ENCODE measurements at regions not wholly inside any gene's neighbourhood (a gene's known extent, or its start where the extent isn't known, plus 50 kb on each side); places are given as distances from the start of the nearest gene placed in this dataset.

GRCh38 chr1:5375481-5375880 lies 616.7 kb downstream of the NPHP4 start:
- no peak overlapping the region for H3K4me3 Mint-ChIP-seq
- peaks cover 20% of the 10 kb centered on the region for H3K9me3 Mint-ChIP-seq
- peaks cover 9% of the 10 kb centered on the region for H3K27me3 Mint-ChIP-seq (ENCODE audit: insufficient read depth)
- intact Hi-C loops (cut with micrococcal nuclease) = no loop called here
- peaks cover 6% of the 10 kb centered on the region for H3K36me3 Mint-ChIP-seq (ENCODE audit: low read depth)
- no peak for DNase-seq (ENCODE audit: low spot score)
- H3K27ac Mint-ChIP-seq = no peak overlapping the region
- peaks cover 17% of the 10 kb centered on the region for H3K4me1 Mint-ChIP-seq (ENCODE audit: low read depth)

GRCh38 chr1:5374192-5374591 lies 618.0 kb downstream of the NPHP4 start:
- intact Hi-C loops (cut with micrococcal nuclease) = no loop called here
- no peak overlapping the region for H3K4me3 Mint-ChIP-seq
- peaks cover 6% of the 10 kb centered on the region for H3K27me3 Mint-ChIP-seq (ENCODE audit: insufficient read depth)
- no peak for DNase-seq (ENCODE audit: low spot score)
- H3K36me3 Mint-ChIP-seq (ENCODE audit: low read depth) = peaks cover 6% of the 10 kb centered on the region
- peaks cover 20% of the 10 kb centered on the region for H3K9me3 Mint-ChIP-seq
- H3K4me1 Mint-ChIP-seq (ENCODE audit: low read depth) = peaks cover 23% of the 10 kb centered on the region
- no peak overlapping the region for H3K27ac Mint-ChIP-seq

GRCh38 chr1:5373281-5373680 lies 618.9 kb downstream of the NPHP4 start:
- H3K27ac Mint-ChIP-seq = no peak overlapping the region
- peaks cover 23% of the 10 kb centered on the region for H3K4me1 Mint-ChIP-seq (ENCODE audit: low read depth)
- H3K27me3 Mint-ChIP-seq (ENCODE audit: insufficient read depth) = peaks cover 4% of the 10 kb centered on the region
- H3K9me3 Mint-ChIP-seq = peaks cover 20% of the 10 kb centered on the region
- no peak for DNase-seq (ENCODE audit: low spot score)
- intact Hi-C loops (cut with micrococcal nuclease) = no loop called here
- peaks cover 6% of the 10 kb centered on the region for H3K36me3 Mint-ChIP-seq (ENCODE audit: low read depth)
- no peak overlapping the region for H3K4me3 Mint-ChIP-seq

GRCh38 chr1:5371270-5371669 lies 621.0 kb downstream of the NPHP4 start:
- no peak for DNase-seq (ENCODE audit: low spot score)
- Mint-ChIP-seq H3K27me3 (ENCODE audit: insufficient read depth) (peaks cover 6% of the 10 kb centered on the region), H3K4me1 (ENCODE audit: low read depth) (peaks cover 23% of the 10 kb centered on the region), H3K4me3 (no peak overlapping the region), H3K9me3 (peaks cover 20% of the 10 kb centered on the region), H3K36me3 (ENCODE audit: low read depth) (peaks cover 6% of the 10 kb centered on the region), H3K27ac (no peak overlapping the region)
- intact Hi-C loops (cut with micrococcal nuclease) = no loop called here

- Mint-ChIP-seq H3K27ac (no peak overlapping the region), H3K4me3 (peak overlapping the region; percentile 6), H3K27me3 (ENCODE audit: insufficient read depth) (peaks cover 10% of the 10 kb centered on the region), H3K9me3 (peaks cover 20% of the 10 kb centered on the region), H3K4me1 (ENCODE audit: low read depth) (peaks cover 23% of the 10 kb centered on the region), H3K36me3 (ENCODE audit: low read depth) (peaks cover 6% of the 10 kb centered on the region)
- intact Hi-C loops (cut with micrococcal nuclease) = no loop called here
- DNase-seq (ENCODE audit: low spot score) = peak; percentile 11
Observed at GRCh38 chr1:5370311-5370710, 621.9 kb downstream of the NPHP4 start.

- intact Hi-C loops (cut with micrococcal nuclease) = no loop called here
- peaks cover 6% of the 10 kb centered on the region for H3K36me3 Mint-ChIP-seq (ENCODE audit: low read depth)
- peaks cover 10% of the 10 kb centered on the region for H3K27me3 Mint-ChIP-seq (ENCODE audit: insufficient read depth)
- peaks cover 23% of the 10 kb centered on the region for H3K4me1 Mint-ChIP-seq (ENCODE audit: low read depth)
- peaks cover 20% of the 10 kb centered on the region for H3K9me3 Mint-ChIP-seq
- H3K27ac Mint-ChIP-seq = no peak overlapping the region
- DNase-seq (ENCODE audit: low spot score) = no peak
- no peak overlapping the region for H3K4me3 Mint-ChIP-seq
Observed at GRCh38 chr1:5369223-5369622, 623.0 kb downstream of the NPHP4 start.

DNA sequence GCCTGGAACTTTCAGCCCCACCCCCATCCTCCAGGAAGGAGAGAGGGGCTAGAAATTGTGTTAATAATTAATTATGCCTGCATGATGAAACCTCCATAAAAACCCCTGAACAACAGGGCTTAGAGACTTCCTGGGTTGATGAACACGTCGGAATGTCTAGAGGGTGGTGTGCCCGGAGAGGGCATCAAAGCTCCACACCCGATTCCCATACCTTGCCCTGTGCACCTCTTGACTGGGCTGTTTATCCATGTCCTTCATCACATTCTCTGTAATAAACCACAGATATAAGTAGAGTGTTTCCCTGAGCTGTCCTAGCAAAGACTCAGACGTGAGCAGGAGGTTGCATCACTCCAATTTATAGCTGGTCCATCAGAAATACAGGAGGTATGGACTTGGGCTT lies 624.0 kb downstream of the NPHP4 start:
- intact Hi-C loops (cut with micrococcal nuclease) = no loop called here
- no peak for DNase-seq (ENCODE audit: low spot score)
- Mint-ChIP-seq H3K36me3 (ENCODE audit: low read depth) (peaks cover 4% of the 10 kb centered on the region), H3K9me3 (peaks cover 11% of the 10 kb centered on the region), H3K4me1 (ENCODE audit: low read depth) (peaks cover 17% of the 10 kb centered on the region), H3K27ac (no peak overlapping the region), H3K27me3 (ENCODE audit: insufficient read depth) (peaks cover 13% of the 10 kb centered on the region), H3K4me3 (no peak overlapping the region)

DNA sequence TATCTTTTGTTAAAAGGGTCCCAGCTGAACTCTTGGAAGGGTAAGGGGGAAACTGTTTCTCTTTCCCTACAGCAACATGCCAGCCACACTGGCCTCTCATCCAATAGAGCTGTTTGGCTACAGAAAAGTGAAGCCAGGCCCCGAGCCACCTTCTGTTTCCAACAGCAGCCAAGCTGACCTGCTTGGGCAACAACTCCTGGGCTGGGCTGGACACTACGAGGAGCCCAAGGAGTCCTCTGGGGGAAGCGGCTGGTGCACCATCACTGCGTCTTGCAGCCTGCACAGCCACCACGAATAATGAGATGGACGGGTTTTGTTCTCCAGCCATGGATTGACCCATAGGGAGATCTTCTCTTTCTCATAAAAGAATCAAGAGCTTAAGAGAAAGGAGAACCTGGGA lies 624.9 kb downstream of the NPHP4 start:
- Mint-ChIP-seq H3K4me3 (no peak overlapping the region), H3K36me3 (ENCODE audit: low read depth) (peaks cover 4% of the 10 kb centered on the region), H3K27me3 (ENCODE audit: insufficient read depth) (peaks cover 9% of the 10 kb centered on the region), H3K4me1 (ENCODE audit: low read depth) (peaks cover 17% of the 10 kb centered on the region), H3K27ac (no peak overlapping the region), H3K9me3 (peaks cover 5% of the 10 kb centered on the region)
- no peak for DNase-seq (ENCODE audit: low spot score)
- intact Hi-C loops (cut with micrococcal nuclease) = no loop called here

DNA sequence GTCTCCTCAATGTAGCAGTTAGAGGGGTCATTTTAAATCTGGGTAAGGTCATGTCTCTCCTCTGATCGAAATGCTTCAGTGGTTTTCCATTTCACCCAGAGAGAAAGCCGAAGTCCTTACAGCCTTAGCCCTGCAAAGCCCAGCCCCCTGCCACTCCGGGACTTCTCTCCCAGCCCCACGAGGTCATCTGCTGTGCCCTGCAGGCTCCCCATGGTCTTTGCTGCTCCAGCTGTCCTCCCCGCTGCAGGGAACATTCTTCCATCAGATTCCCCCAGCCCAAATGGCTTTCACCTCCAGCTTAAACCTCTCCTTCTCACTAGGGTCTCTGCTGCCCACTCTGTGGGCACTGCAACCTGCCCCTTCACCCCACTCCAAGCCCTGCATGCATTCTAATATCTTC lies 626.5 kb downstream of the NPHP4 start:
- peaks cover under 1% of the 10 kb centered on the region for H3K9me3 Mint-ChIP-seq
- H3K36me3 Mint-ChIP-seq (ENCODE audit: low read depth) = no peaks in the 10 kb centered on the region
- peaks cover 9% of the 10 kb centered on the region for H3K4me1 Mint-ChIP-seq (ENCODE audit: low read depth)
- no peak overlapping the region for H3K4me3 Mint-ChIP-seq
- no peak for DNase-seq (ENCODE audit: low spot score)
- peaks cover 9% of the 10 kb centered on the region for H3K27me3 Mint-ChIP-seq (ENCODE audit: insufficient read depth)
- H3K27ac Mint-ChIP-seq = no peak overlapping the region
- intact Hi-C loops (cut with micrococcal nuclease) = no loop called here

GRCh38 chr1:5364591-5364990 lies 627.6 kb downstream of the NPHP4 start:
- Mint-ChIP-seq H3K27ac (no peak overlapping the region), H3K9me3 (peaks cover 13% of the 10 kb centered on the region), H3K4me3 (no peak overlapping the region), H3K36me3 (ENCODE audit: low read depth) (peaks cover 1% of the 10 kb centered on the region), H3K27me3 (ENCODE audit: insufficient read depth) (peaks cover 9% of the 10 kb centered on the region), H3K4me1 (ENCODE audit: low read depth) (no peaks in the 10 kb centered on the region)
- DNase-seq (ENCODE audit: low spot score) = no peak
- intact Hi-C loops (cut with micrococcal nuclease) = no loop called here

GRCh38 chr1:5354681-5355080 lies 637.5 kb downstream of the NPHP4 start:
- no peak for DNase-seq (ENCODE audit: low spot score)
- no peaks in the 10 kb centered on the region for H3K36me3 Mint-ChIP-seq (ENCODE audit: low read depth)
- H3K4me3 Mint-ChIP-seq = no peak overlapping the region
- H3K9me3 Mint-ChIP-seq = peaks cover 18% of the 10 kb centered on the region
- H3K27me3 Mint-ChIP-seq (ENCODE audit: insufficient read depth) = peaks cover 7% of the 10 kb centered on the region
- no peak overlapping the region for H3K27ac Mint-ChIP-seq
- intact Hi-C loops (cut with micrococcal nuclease) = no loop called here
- H3K4me1 Mint-ChIP-seq (ENCODE audit: low read depth) = no peaks in the 10 kb centered on the region

DNA sequence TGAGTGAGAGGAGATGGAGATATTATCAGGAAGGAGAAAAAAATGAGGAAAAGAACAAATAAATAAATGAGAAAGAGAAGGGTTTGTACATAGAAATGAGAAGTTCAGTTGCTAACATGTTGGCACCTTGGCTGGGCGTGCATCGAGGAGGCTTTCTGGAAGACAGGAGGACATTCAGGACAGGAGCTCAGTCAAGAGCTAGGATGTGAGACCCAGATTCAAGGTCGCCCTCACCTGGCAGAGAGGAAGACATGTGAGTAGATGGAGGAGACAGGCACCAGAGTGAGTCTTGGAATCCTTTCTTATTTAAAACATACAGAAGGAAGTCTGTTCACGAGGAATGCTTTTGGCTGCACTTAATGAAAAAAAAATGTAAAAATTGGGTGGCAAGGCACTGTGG lies 640.9 kb downstream of the NPHP4 start:
- no peaks in the 10 kb centered on the region for H3K36me3 Mint-ChIP-seq (ENCODE audit: low read depth)
- H3K4me1 Mint-ChIP-seq (ENCODE audit: low read depth) = no peaks in the 10 kb centered on the region
- peaks cover 11% of the 10 kb centered on the region for H3K9me3 Mint-ChIP-seq
- no peak overlapping the region for H3K4me3 Mint-ChIP-seq
- no peak for DNase-seq (ENCODE audit: low spot score)
- peaks cover 7% of the 10 kb centered on the region for H3K27me3 Mint-ChIP-seq (ENCODE audit: insufficient read depth)
- intact Hi-C loops (cut with micrococcal nuclease) = no loop called here
- H3K27ac Mint-ChIP-seq = no peak overlapping the region

DNA sequence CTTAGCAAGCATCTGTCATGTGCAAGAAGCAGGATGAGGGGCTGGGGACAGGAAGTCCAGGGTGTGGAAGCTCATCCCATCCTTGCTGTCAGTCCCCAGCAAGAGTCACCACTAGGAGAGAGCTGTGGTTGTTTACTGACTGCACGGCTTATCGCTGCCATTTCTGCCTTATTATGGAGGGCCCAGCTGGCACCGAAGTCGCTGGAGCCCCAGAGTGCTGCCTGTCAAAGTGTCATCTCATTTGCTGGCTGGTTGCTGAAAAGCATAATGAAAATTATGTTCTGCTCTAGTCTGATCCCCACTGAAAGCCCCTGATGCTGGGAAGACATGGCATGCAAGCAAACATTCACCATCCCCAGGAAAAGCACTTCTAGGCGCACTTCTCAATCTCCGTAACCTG lies 642.7 kb downstream of the NPHP4 start:
- DNase-seq (ENCODE audit: low spot score) = no peak
- Mint-ChIP-seq H3K4me1 (ENCODE audit: low read depth) (no peaks in the 10 kb centered on the region), H3K27ac (no peak overlapping the region), H3K9me3 (peaks cover 8% of the 10 kb centered on the region), H3K36me3 (ENCODE audit: low read depth) (no peaks in the 10 kb centered on the region), H3K4me3 (no peak overlapping the region), H3K27me3 (ENCODE audit: insufficient read depth) (peaks cover 5% of the 10 kb centered on the region)
- intact Hi-C loops (cut with micrococcal nuclease) = no loop called here

GRCh38 chr1:5348732-5349465 lies 643.3 kb downstream of the NPHP4 start:
- Mint-ChIP-seq H3K4me1 (ENCODE audit: low read depth) (no peaks in the 10 kb centered on the region), H3K27ac (no peak overlapping the region), H3K36me3 (ENCODE audit: low read depth) (no peaks in the 10 kb centered on the region), H3K27me3 (ENCODE audit: insufficient read depth) (peaks cover 2% of the 10 kb centered on the region), H3K9me3 (peaks cover 8% of the 10 kb centered on the region), H3K4me3 (no peak overlapping the region)
- intact Hi-C loops (cut with micrococcal nuclease) = no loop called here
- DNase-seq (ENCODE audit: low spot score) = no peak
